Neural crest cell (in vitro differentiated cells): ENCODE measurements at regions not wholly inside any gene's neighbourhood (a gene's known extent, or its start where the extent isn't known, plus 50 kb on each side); places are given as distances from the start of the nearest gene placed in this dataset.

Source experiments
- DNase-seq: peaks from one replicate; pipeline ENCODE4 v3.0.0; 2021; ENCODE audit warnings: low read depth, mixed read lengths, low spot score
- H3K27ac Mint-ChIP-seq: one replicate; pipeline ENCODE4 v1.8.0; 2021; ENCODE audit warnings: mild to moderate bottlenecking, mixed read lengths; ENCODE audit not compliant: unreplicated experiment
- H3K27me3 Mint-ChIP-seq: 2 replicates; pipeline ENCODE4 v1.8.0; 2021; ENCODE audit warnings: low read depth, mild to moderate bottlenecking, mixed read lengths
- H3K36me3 Mint-ChIP-seq: 2 replicates; pipeline ENCODE4 v1.8.0; 2021; ENCODE audit warnings: low read depth, mild to moderate bottlenecking, mixed read lengths
- H3K4me1 Mint-ChIP-seq: 2 replicates; pipeline ENCODE4 v1.8.0; 2021; ENCODE audit warnings: mixed read lengths
- H3K4me3 Mint-ChIP-seq: one replicate; pipeline ENCODE4 v1.8.0; 2021; ENCODE audit warnings: mild to moderate bottlenecking, mixed read lengths
- H3K9me3 Mint-ChIP-seq: 2 replicates; pipeline ENCODE4 v1.8.0; 2021; ENCODE audit warnings: mixed read lengths
- CTCF ChIP-seq: fragments of 200-600 bp; sonication (generic); conservative IDR thresholded peaks from 2 replicates; pipeline ENCODE4 v1.5.0; 2021; ENCODE audit warnings: antibody characterized with exemption, mild to moderate bottlenecking

GRCh38 chr2:207274530-207275189 is 108.9 kb upstream of the KLF7 start:
- Mint-ChIP-seq H3K27ac (no peak overlapping the region), H3K27me3 (no peaks in the 10 kb centered on the region), H3K4me1 (no peaks in the 10 kb centered on the region), H3K4me3 (no peak overlapping the region), H3K36me3 (no peaks in the 10 kb centered on the region), H3K9me3 (peaks cover 5% of the 10 kb centered on the region)
- no peak for TF ChIP-seq CTCF
- DNase-seq = no peak

- TF ChIP-seq CTCF = no peak
- no peaks in the 10 kb centered on the region for H3K36me3 Mint-ChIP-seq
- peaks cover 5% of the 10 kb centered on the region for H3K9me3 Mint-ChIP-seq
- no peak overlapping the region for H3K4me3 Mint-ChIP-seq
- no peak overlapping the region for H3K27ac Mint-ChIP-seq
- no peaks in the 10 kb centered on the region for H3K27me3 Mint-ChIP-seq
- DNase-seq = no peak
- no peaks in the 10 kb centered on the region for H3K4me1 Mint-ChIP-seq
Observed at GRCh38 chr2:207275779-207276178, 110.0 kb upstream of the KLF7 start.

GRCh38 chr2:207276248-207276647 is 110.5 kb upstream of the KLF7 start:
- no peaks in the 10 kb centered on the region for H3K36me3 Mint-ChIP-seq
- H3K4me3 Mint-ChIP-seq = no peak overlapping the region
- no peak for TF ChIP-seq CTCF
- H3K4me1 Mint-ChIP-seq = no peaks in the 10 kb centered on the region
- no peaks in the 10 kb centered on the region for H3K27me3 Mint-ChIP-seq
- H3K27ac Mint-ChIP-seq = no peak overlapping the region
- DNase-seq = no peak
- peaks cover 5% of the 10 kb centered on the region for H3K9me3 Mint-ChIP-seq

GRCh38 chr2:207276858-207277257 is 111.1 kb upstream of the KLF7 start:
- H3K36me3 Mint-ChIP-seq = no peaks in the 10 kb centered on the region
- no peaks in the 10 kb centered on the region for H3K4me1 Mint-ChIP-seq
- no peaks in the 10 kb centered on the region for H3K27me3 Mint-ChIP-seq
- H3K27ac Mint-ChIP-seq = no peak overlapping the region
- H3K9me3 Mint-ChIP-seq = peaks cover 5% of the 10 kb centered on the region
- H3K4me3 Mint-ChIP-seq = no peak overlapping the region
- DNase-seq = no peak
- TF ChIP-seq CTCF = no peak

- Mint-ChIP-seq H3K4me3 (no peak overlapping the region), H3K9me3 (peaks cover 5% of the 10 kb centered on the region), H3K36me3 (no peaks in the 10 kb centered on the region), H3K4me1 (peaks cover 16% of the 10 kb centered on the region), H3K27ac (no peak overlapping the region), H3K27me3 (no peaks in the 10 kb centered on the region)
- TF ChIP-seq CTCF = no peak
- DNase-seq = no peak
Observed at GRCh38 chr2:207279520-207279919, 113.8 kb upstream of the KLF7 start.
